GM18520 (cell line): ENCODE measurements at regions not wholly inside any gene's neighbourhood (a gene's known extent, or its start where the extent isn't known, plus 50 kb on each side); places are given as distances from the start of the nearest gene placed in this dataset.
"Not testable (repeated sequence)": the region's sequence is repeated elsewhere in the genome, so short reads cannot be mapped to it uniquely, and the experiment has no call there.

Source experiments
- ATAC-seq: cut with Tn5 transposase; IDR thresholded peaks from one replicate; pipeline ENCODE4 v1.9.1; 2021; ENCODE audit not compliant: unreplicated experiment

GRCh38 chr15:44848859-44849258 is 107.6 kb upstream of the TERB2 start:
- not testable (repeated sequence) for ATAC-seq

DNA sequence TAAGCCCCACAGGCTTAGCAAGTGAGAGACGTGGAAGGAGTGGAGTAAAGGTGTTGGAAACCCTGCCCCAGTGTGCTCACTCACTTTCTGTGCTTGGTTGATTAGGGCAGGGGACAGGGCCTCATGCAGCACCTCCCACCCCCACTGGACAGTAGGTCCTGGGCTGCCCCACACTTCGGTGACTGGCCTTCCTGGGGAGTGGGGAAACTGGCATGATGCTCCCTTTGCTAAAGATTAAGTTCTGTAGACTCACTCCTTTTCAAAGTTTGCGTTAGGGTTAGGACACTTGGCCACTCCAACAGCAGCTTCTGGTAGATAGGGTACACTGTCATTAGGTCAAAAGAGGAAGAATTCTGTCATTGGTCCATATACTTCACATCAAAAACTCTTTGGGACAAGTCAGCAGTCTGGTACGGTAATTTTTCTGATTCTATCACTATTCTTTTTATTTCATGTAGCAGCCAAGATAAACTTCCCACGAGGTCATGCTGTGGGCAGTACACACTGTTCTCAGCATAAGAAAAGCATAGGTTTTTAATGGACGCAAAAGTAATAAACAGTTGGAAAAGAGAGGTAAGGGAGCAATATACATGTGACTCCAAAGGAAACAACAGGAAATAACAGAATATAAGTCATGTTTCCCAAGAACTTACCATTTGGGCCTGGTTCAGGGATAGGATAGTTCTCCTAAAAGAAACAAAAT is 106.6 kb upstream of the TERB2 start:
- not testable (repeated sequence) for ATAC-seq

GRCh38 chr15:44853304-44853950 is 103.1 kb upstream of the TERB2 start:
- peak; percentile 67 for ATAC-seq

GRCh38 chr15:44854696-44855095 is 101.8 kb upstream of the TERB2 start:
- not testable (repeated sequence) for ATAC-seq

GRCh38 chr15:44856284-44856683 is 100.2 kb upstream of the TERB2 start:
- ATAC-seq, result not testable (repeated sequence)

GRCh38 chr15:44857164-44857710 is 99.2 kb upstream of the TERB2 start:
- ATAC-seq, result not testable (repeated sequence)

GRCh38 chr15:44859088-44859487 is 97.4 kb upstream of the TERB2 start:
- not testable (repeated sequence) for ATAC-seq

- not testable (repeated sequence) for ATAC-seq
Measured at GRCh38 chr15:44860168-44860567, 96.3 kb upstream of the TERB2 start.

GRCh38 chr15:44861439-44861910 is 95.0 kb upstream of the TERB2 start:
- no peak for ATAC-seq

- no peak for ATAC-seq
Measured at GRCh38 chr15:44861917-44862316, 94.6 kb upstream of the TERB2 start.

GRCh38 chr15:44862866-44863265 is 93.6 kb upstream of the TERB2 start:
- not testable (repeated sequence) for ATAC-seq

DNA sequence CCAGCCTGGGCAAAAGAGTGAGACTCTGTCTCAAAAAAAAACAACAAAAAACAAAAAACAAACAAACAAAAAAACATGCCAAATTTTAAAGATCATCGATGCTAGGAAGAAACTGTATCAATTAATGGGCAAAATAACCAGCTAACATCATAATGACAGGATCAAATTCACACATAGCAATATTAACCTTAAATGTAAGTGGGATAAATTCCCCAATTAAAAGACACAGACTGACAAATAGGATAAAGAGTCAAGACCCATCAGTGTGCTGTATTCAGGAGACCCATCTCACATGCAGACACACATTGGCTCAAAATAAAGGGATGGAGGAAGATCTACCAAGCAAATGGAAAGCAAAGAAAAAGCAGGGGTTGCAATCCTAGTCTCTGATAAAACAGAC is 88.4 kb upstream of the TERB2 start:
- not testable (repeated sequence) for ATAC-seq

- ATAC-seq, result not testable (repeated sequence)
Measured at GRCh38 chr15:44870125-44870524, 86.4 kb upstream of the TERB2 start.

- no peak for ATAC-seq
Measured at GRCh38 chr15:44873103-44873502, 83.4 kb upstream of the TERB2 start.

- no peak for ATAC-seq
Measured at GRCh38 chr15:44879066-44879465, 77.4 kb upstream of the TERB2 start.

- ATAC-seq, result peak; percentile 70
Measured at GRCh38 chr15:44882499-44882968, 74.0 kb upstream of the TERB2 start.

- ATAC-seq, result no peak
Measured at GRCh38 chr15:44883199-44883877, 73.1 kb upstream of the TERB2 start.

GRCh38 chr15:44898890-44899651 is 57.4 kb upstream of the TERB2 start:
- not testable (repeated sequence) for ATAC-seq

DNA sequence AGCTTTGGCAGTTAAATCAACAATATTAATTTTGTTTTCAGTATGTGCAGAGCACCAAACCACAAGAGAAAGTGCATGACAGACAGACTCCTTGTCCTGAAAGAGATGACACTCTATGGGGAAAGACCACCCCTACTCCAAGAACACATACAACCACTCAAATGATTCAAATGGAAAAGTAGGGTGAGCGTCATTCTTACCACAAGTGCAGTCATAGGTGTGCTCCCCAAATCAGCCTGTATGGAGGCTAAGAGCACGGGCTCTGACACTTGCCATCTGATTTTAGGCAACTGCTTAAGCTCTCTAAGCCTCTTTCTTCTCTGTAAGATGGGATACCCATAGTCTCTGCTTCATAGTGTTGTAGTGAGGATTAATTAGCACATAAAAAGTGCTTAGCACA is 56.7 kb upstream of the TERB2 start:
- ATAC-seq, result not testable (repeated sequence)

DNA sequence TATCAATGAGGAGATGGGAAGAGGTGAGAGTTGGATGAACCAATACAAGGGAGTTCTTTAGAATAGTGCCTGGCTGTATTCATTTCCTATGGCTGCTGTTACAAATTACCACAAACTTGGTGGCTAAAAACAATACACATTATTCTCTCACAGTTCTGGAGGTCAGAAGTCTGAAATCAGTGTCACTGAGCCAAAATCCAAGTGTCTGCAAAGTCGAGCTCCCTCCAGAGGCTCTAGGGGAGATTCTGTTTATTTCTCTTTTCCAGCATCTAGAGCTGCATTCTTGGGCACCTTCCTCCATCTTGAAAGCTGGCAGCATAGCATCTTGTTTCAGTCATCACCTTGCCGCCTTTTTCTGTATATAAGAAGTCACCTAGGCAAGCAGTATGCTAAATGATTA is 55.7 kb upstream of the TERB2 start:
- not testable (repeated sequence) for ATAC-seq

- ATAC-seq, result not testable (repeated sequence)
Measured at GRCh38 chr15:44903281-44903680, 53.2 kb upstream of the TERB2 start.
